Caco-2 (cell line): ENCODE measurements at regions not wholly inside any gene's neighbourhood (a gene's known extent, or its start where the extent isn't known, plus 50 kb on each side); places are given as distances from the start of the nearest gene placed in this dataset.

Experiments
- BruUV-seq: library from RNA; stranded (reverse); fragments of 400-500 nt; replicated peaks from 2 replicates; lab custom pipeline; 2021; lab: Mats Ljungman, UMichigan
- CTCF ChIA-PET: fragments of 300-600 bp; sonication (Branson Sonifier 250); formaldehyde crosslinking; loops from one replicate; lab custom pipeline; 2022; ENCODE audit warnings: antibody characterized with exemption; lab: Charles Lee
- POLR2A ChIA-PET: fragments of 300-600 bp; sonication (Branson Sonifier 250); formaldehyde crosslinking; loops from one replicate; lab custom pipeline; 2022; ENCODE audit warnings: antibody characterized with exemption; lab: Charles Lee
- DNase-seq, 2 experiments: peaks; one replicate each; pipeline versions ENCODE4 v3.0.0 to v3.0.0-alpha.2; 2020 to 2022
- H3K27me3 ChIP-seq: replicated peaks from 2 replicates; pipeline ENCODE4 v1.6.0; 2011; ENCODE audit warnings: low read length; ENCODE audit not compliant: control insufficient read depth, insufficient read depth
- H3K36me3 ChIP-seq: 2 replicates; pipeline ENCODE4 v1.5.1; 2011; ENCODE audit warnings: low read length; ENCODE audit not compliant: control insufficient read depth, insufficient read depth
- H3K4me1 ChIP-seq: fragments of 250-450 bp; sonication (Bioruptor Pico); 2 replicates; pipeline ENCODE4 v1.5.1; 2020; ENCODE audit warnings: mild to moderate bottlenecking
- H3K4me3 ChIP-seq: 2 replicates; pipeline ENCODE4 v1.5.1; 2011; ENCODE audit warnings: low read depth, mild to moderate bottlenecking, control low read depth, low read length
- H3K9me3 ChIP-seq: fragments of 250-450 bp; sonication (Bioruptor Pico); 2 replicates; pipeline ENCODE4 v1.5.1; 2020; ENCODE audit warnings: mild to moderate bottlenecking, moderate library complexity
- H3K27ac Mint-ChIP-seq: one replicate; pipeline ENCODE4 v1.8.0; 2022; ENCODE audit warnings: mixed read lengths; ENCODE audit not compliant: unreplicated experiment
- H3K27me3 Mint-ChIP-seq: one replicate; pipeline ENCODE4 v1.8.0; 2022; ENCODE audit warnings: mixed read lengths; ENCODE audit not compliant: insufficient read depth, unreplicated experiment
- H3K36me3 Mint-ChIP-seq: one replicate; pipeline ENCODE4 v1.8.0; 2022; ENCODE audit warnings: mild to moderate bottlenecking, mixed read lengths; ENCODE audit not compliant: insufficient read depth, unreplicated experiment
- H3K4me1 Mint-ChIP-seq: one replicate; pipeline ENCODE4 v1.8.0; 2022; ENCODE audit warnings: low read depth, mixed read lengths; ENCODE audit not compliant: unreplicated experiment
- H3K4me3 Mint-ChIP-seq: one replicate; pipeline ENCODE4 v1.8.0; 2022; ENCODE audit warnings: mild to moderate bottlenecking, moderate library complexity, mixed read lengths; ENCODE audit not compliant: unreplicated experiment
- H3K9me3 Mint-ChIP-seq: one replicate; pipeline ENCODE4 v1.8.0; 2022; ENCODE audit warnings: mixed read lengths; ENCODE audit not compliant: unreplicated experiment
- intact Hi-C: fragments of 100-400 bp; cut with micrococcal nuclease; formaldehyde crosslinking; loops from one replicate; pipeline ENCODE4 v1.10.0; 2022; ENCODE audit not compliant: unreplicated experiment
- TF ChIP-seq, protein P1 (sequence below), 2 experiments: fragments of 200-600 bp in 1 of 2; IDR thresholded peaks; 1 replicate in 1 of 2; 2 replicates in 1 of 2; pipeline versions ENCODE4 v1.5.1 to v1.8.0; 2011 to 2022; ENCODE audit warnings: antibody characterized with exemption in 1 of 2, control low read depth in 1 of 2, inconsistent platforms in 1 of 2, low read depth in 1 of 2, low read length in 1 of 2, mild to moderate bottlenecking in 1 of 2, moderate library complexity in 1 of 2; ENCODE audit not compliant: insufficient read depth in 1 of 2, severe bottlenecking in 1 of 2, unreplicated experiment in 1 of 2

DNA sequence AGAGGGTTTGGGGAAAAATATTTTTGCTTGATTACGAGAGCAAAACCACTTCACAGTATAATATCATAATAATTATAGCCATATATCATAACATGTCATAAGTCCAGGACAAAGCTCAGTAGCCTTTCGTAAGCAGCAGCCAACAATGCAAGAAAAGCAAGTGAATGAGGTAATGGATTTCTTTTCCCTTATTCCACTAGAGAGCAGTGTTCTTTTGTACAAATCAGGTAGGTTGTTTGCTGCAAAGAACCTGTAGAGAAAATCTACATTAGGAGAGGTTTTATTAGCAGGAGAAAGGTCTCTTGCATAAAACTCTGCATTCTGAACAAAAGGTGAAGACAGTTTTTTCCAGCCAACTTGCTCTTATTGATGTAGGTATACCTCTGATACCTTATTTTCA, 1033.4 kb downstream of the TLE4 start:
- no TSS peak for BruUV-seq
- Mint-ChIP-seq H3K27ac (no peak overlapping the region), H3K4me1 (no peaks in the 10 kb centered on the region), H3K27me3 (no peaks in the 10 kb centered on the region), H3K9me3 (no peaks in the 10 kb centered on the region), H3K4me3 (no peak overlapping the region), H3K36me3 (no peaks in the 10 kb centered on the region)
- H3K4me1 ChIP-seq: no peaks in the 10 kb centered on the region
- no peaks in the 10 kb centered on the region for H3K9me3 ChIP-seq
- H3K4me3 ChIP-seq: no peak overlapping the region
- DNase-seq: no peak
- no peaks in the 10 kb centered on the region for H3K36me3 ChIP-seq
- TF ChIP-seq, protein P1, sequence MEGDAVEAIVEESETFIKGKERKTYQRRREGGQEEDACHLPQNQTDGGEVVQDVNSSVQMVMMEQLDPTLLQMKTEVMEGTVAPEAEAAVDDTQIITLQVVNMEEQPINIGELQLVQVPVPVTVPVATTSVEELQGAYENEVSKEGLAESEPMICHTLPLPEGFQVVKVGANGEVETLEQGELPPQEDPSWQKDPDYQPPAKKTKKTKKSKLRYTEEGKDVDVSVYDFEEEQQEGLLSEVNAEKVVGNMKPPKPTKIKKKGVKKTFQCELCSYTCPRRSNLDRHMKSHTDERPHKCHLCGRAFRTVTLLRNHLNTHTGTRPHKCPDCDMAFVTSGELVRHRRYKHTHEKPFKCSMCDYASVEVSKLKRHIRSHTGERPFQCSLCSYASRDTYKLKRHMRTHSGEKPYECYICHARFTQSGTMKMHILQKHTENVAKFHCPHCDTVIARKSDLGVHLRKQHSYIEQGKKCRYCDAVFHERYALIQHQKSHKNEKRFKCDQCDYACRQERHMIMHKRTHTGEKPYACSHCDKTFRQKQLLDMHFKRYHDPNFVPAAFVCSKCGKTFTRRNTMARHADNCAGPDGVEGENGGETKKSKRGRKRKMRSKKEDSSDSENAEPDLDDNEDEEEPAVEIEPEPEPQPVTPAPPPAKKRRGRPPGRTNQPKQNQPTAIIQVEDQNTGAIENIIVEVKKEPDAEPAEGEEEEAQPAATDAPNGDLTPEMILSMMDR (IDR thresholded peaks at IDR 0.05; ENCODE audit: insufficient read depth in 1 of 2, low read depth in 1 of 2, low read length in 1 of 2, severe bottlenecking in 1 of 2, unreplicated experiment in 1 of 2): no peak
- intact Hi-C loops: no loop called here
- CTCF ChIA-PET: no interaction called here
- POLR2A ChIA-PET: no interaction called here
- no peaks in the 10 kb centered on the region for H3K27me3 ChIP-seq

DNA sequence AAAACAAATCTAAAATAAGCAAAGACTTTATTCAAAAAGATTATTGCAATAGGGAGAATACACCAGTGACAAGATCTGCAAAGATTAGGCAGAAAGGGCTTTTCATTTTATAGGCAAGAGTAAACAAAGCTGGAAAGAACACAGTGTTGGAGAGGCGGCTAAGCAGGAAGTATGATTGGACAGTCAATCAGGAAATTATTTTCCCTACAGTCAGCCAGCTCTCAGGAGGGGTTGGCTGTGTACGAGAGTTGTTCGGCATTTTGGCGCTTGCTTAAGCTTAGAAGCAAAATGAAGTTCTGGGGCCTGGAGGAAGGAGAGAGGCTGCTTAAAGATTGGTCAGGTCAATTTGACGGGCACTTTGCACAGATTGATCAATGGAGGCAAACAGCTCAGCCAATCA, 1030.5 kb downstream of the TLE4 start:
- H3K4me1 Mint-ChIP-seq: no peaks in the 10 kb centered on the region
- no peak overlapping the region for H3K27ac Mint-ChIP-seq
- no peaks in the 10 kb centered on the region for H3K9me3 Mint-ChIP-seq
- Histone ChIP-seq H3K36me3 (no peaks in the 10 kb centered on the region), H3K4me3 (no peak overlapping the region), H3K4me1 (no peaks in the 10 kb centered on the region), H3K27me3 (no peaks in the 10 kb centered on the region), H3K9me3 (no peaks in the 10 kb centered on the region)
- ChIA-PET POLR2A (no interaction called here), CTCF (no interaction called here)
- DNase-seq: no peak
- no peak overlapping the region for H3K4me3 Mint-ChIP-seq
- intact Hi-C loops: no loop called here
- no peaks in the 10 kb centered on the region for H3K27me3 Mint-ChIP-seq
- H3K36me3 Mint-ChIP-seq: no peaks in the 10 kb centered on the region
- BruUV-seq: no TSS peak
- TF ChIP-seq, protein P1 (IDR thresholded peaks at IDR 0.05; ENCODE audit: insufficient read depth in 1 of 2, low read depth in 1 of 2, low read length in 1 of 2, severe bottlenecking in 1 of 2, unreplicated experiment in 1 of 2): no peak

DNA sequence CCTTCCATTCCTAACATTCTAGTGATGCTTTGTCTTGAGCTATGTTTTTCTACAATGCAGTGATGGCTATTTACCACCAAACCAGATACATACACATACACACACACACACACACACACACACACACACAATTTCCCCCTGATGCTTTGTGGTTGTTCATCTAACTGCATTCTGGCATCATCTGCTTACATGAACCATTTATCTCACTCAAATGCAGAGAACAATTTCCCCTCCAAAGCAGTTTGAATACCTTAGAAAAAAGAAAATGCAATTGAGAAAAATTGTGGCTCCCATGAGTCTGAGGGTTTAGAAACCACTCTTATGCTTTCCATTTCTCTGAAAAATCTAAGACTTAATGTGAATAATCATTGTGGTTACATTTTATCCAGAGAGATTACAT, 1024.8 kb downstream of the TLE4 start:
- CTCF ChIA-PET: no interaction called here
- intact Hi-C loops: no loop called here
- no peaks in the 10 kb centered on the region for H3K9me3 ChIP-seq
- no peaks in the 10 kb centered on the region for H3K36me3 ChIP-seq
- H3K36me3 Mint-ChIP-seq: no peaks in the 10 kb centered on the region
- no TSS peak for BruUV-seq
- H3K4me3 ChIP-seq: no peak overlapping the region
- no peak overlapping the region for H3K27ac Mint-ChIP-seq
- no peaks in the 10 kb centered on the region for H3K9me3 Mint-ChIP-seq
- H3K27me3 Mint-ChIP-seq: no peaks in the 10 kb centered on the region
- no peak for DNase-seq
- no peaks in the 10 kb centered on the region for H3K27me3 ChIP-seq
- no peak overlapping the region for H3K4me3 Mint-ChIP-seq
- POLR2A ChIA-PET: no interaction called here
- TF ChIP-seq, protein P1 (IDR thresholded peaks at IDR 0.05; ENCODE audit: insufficient read depth in 1 of 2, low read depth in 1 of 2, low read length in 1 of 2, severe bottlenecking in 1 of 2, unreplicated experiment in 1 of 2): no peak
- H3K4me1 Mint-ChIP-seq: no peaks in the 10 kb centered on the region
- no peaks in the 10 kb centered on the region for H3K4me1 ChIP-seq
